K562 (cell line): ENCODE measurements at regions not wholly inside any gene's neighbourhood (a gene's known extent, or its start where the extent isn't known, plus 50 kb on each side); places are given as distances from the start of the nearest gene placed in this dataset.

Experiments used
- ATAC-seq: fragments of 200-7000 bp; cut with Tn5 transposase; 3 replicates; pipeline ENCODE4 v1.9.1; 2020; ENCODE audit warnings: moderate library complexity
- BruUV-seq: library from RNA; stranded (reverse); fragments of 400-500 nt; replicated peaks from 2 replicates; lab custom pipeline; 2021; lab: Mats Ljungman, UMichigan
- CTCF ChIA-PET: fragments of 300-600 bp; formaldehyde crosslinking; extraction: SDS; loops from one replicate; lab custom pipeline; 2021; ENCODE audit warnings: low intra/inter-chr PET ratio; lab: Yijun Ruan, JAX
- POLR2A ChIA-PET: fragments of 300-600, 350-650 bp; sonication (Branson Sonifier 250); formaldehyde crosslinking; extraction: SDS; loops from one replicate; lab custom pipeline; 2021; ENCODE audit warnings: antibody characterized with exemption, inconsistent platforms; lab: Yijun Ruan, JAX
- DNase-seq, 4 experiments: peaks; one replicate each; pipeline versions ENCODE4 v3.0.0 to v3.0.0-alpha.2; 2011 to 2018; ENCODE audit warnings: low spot score in 3 of 4, mixed read lengths in 3 of 4; ENCODE audit errors: extremely low read depth in 1 of 4
- FAIRE-seq: peaks from 2 replicates; lab custom pipeline; 2011; peaks lifted over from hg19 to GRCh38; lab: Jason Lieb, UNC
- H2AFZ ChIP-seq: 2 replicates; pipeline ENCODE4 v1.6.0; 2011; ENCODE audit warnings: low read depth, low read length, control low read depth, inconsistent platforms
- H3K27ac ChIP-seq: fragments of 200-600 bp; 3 replicates; pipeline ENCODE4 v1.8.0; 2011; ENCODE audit warnings: low read depth, mild to moderate bottlenecking, control low read depth, inconsistent platforms, low read length, moderate library complexity, mixed read lengths; ENCODE audit errors: extremely low read depth
- H3K27me3 ChIP-seq, 2 experiments: fragments of 300-600 bp in 1 of 2; 2 replicates in 1 of 2; 3 replicates in 1 of 2; pipeline versions ENCODE4 v1.6.0 to v1.8.0; 2011; ENCODE audit warnings: inconsistent platforms in 2 of 2, low read length in 2 of 2, mild to moderate bottlenecking in 1 of 2, mixed read lengths in 1 of 2, moderate library complexity in 1 of 2; ENCODE audit not compliant: control insufficient read depth in 2 of 2, insufficient read depth in 2 of 2
- H3K36me3 ChIP-seq: fragments of 300-600 bp; 3 replicates; pipeline ENCODE4 v1.8.0; 2011; ENCODE audit warnings: mild to moderate bottlenecking, low read length, inconsistent platforms; ENCODE audit not compliant: control insufficient read depth, insufficient read depth
- H3K4me1 ChIP-seq, 2 experiments: fragments of 200-600 bp in 1 of 2; replicated peaks in 1 of 2; 2 replicates in 1 of 2; 3 replicates in 1 of 2; pipeline versions ENCODE4 v1.5.1 to v1.8.0; 2011; ENCODE audit warnings: inconsistent platforms in 2 of 2, low read length in 2 of 2, mild to moderate bottlenecking in 1 of 2, mixed read lengths in 1 of 2, moderate library complexity in 1 of 2; ENCODE audit not compliant: control insufficient read depth in 2 of 2, insufficient read depth in 2 of 2
- H3K4me2 ChIP-seq: 2 replicates; pipeline ENCODE4 v1.6.1; 2011; ENCODE audit warnings: low read length, control low read depth, inconsistent platforms, mixed read lengths; ENCODE audit not compliant: insufficient read depth
- H3K4me3 ChIP-seq: fragments of 200-600 bp; sonication (generic), shearing (Covaris generic); 2 replicates; pipeline ENCODE4 v1.5.1; 2016; ENCODE audit warnings: control low read depth, inconsistent platforms
- H3K79me2 ChIP-seq: fragments of 200-600 bp; 3 replicates; pipeline ENCODE4 v1.8.0; 2011; ENCODE audit warnings: low read length, inconsistent platforms; ENCODE audit not compliant: control insufficient read depth, insufficient read depth
- H3K9ac ChIP-seq, 2 experiments: 2 replicates each; pipeline versions ENCODE4 v1.6.0 to v1.6.1; 2011; ENCODE audit warnings: low read depth in 2 of 2, low read length in 2 of 2, control low read depth in 1 of 2, inconsistent platforms in 1 of 2, mild to moderate bottlenecking in 1 of 2, mixed read lengths in 1 of 2; ENCODE audit not compliant: insufficient read depth in 1 of 2
- H3K9me1 ChIP-seq: one replicate; pipeline ENCODE4 v1.6.0; 2011; ENCODE audit warnings: inconsistent platforms, mild to moderate bottlenecking, low read length, moderate library complexity; ENCODE audit not compliant: control insufficient read depth, insufficient read depth
- H3K9me3 ChIP-seq: replicated peaks from 2 replicates; pipeline ENCODE4 v1.5.1; 2011; ENCODE audit warnings: low read depth, low read length, inconsistent platforms; ENCODE audit not compliant: control insufficient read depth, insufficient read depth
- H4K20me1 ChIP-seq: replicated peaks from 2 replicates; pipeline ENCODE4 v1.6.1; 2011; ENCODE audit warnings: low read length, inconsistent platforms, mixed read lengths; ENCODE audit not compliant: control insufficient read depth, insufficient read depth
- BCL6 ChIP-seq: fragments of 250-450 bp; sonication (Bioruptor Pico); IDR thresholded peaks from 2 replicates; pipeline ENCODE4 v1.4.0; 2020
- BRF2 ChIP-seq: IDR thresholded peaks from 3 replicates; pipeline ENCODE4 v1.6.1; 2011; ENCODE audit warnings: borderline replicate concordance, mild to moderate bottlenecking; ENCODE audit not compliant: insufficient read length, insufficient read depth
- CCAR2 ChIP-seq: fragments of 200-400 bp; formaldehyde crosslinking; IDR thresholded peaks from 2 replicates; pipeline ENCODE4 v1.6.1; 2017; ENCODE audit warnings: mild to moderate bottlenecking, low read depth, low read length
- NBN ChIP-seq: fragments of 450-650 bp; IDR thresholded peaks from 2 replicates; pipeline ENCODE4 v1.6.1; 2016; ENCODE audit warnings: low read depth, mild to moderate bottlenecking
- NFIC ChIP-seq: fragments of 450-650 bp; IDR thresholded peaks from 2 replicates; pipeline ENCODE4 v1.6.1; 2017; ENCODE audit warnings: mild to moderate bottlenecking, inconsistent platforms
- ZNF384 ChIP-seq: IDR thresholded peaks from 2 replicates; pipeline ENCODE4 v1.6.1; 2012; ENCODE audit warnings: low read depth, low read length, improper control_type of control experiment
- WGBS: fragments of 100-300 bp; shearing (Covaris generic); methylation state at CpG from one replicate; pipeline ENCODE4 v1.1.6; 2016; ENCODE audit warnings: low coverage, mixed read lengths; ENCODE audit not compliant: insufficient coverage; ENCODE audit errors: missing lambda C conversion rate; 5-methylcytosine and 5-hydroxymethylcytosine counted together
- in situ Hi-C: fragments of 300-500 bp; cut with MboI; formaldehyde crosslinking; loops from 4 replicates; pipeline ENCODE4 v1.15.0; 2018; ENCODE audit warnings: inconsistent platforms, mixed read lengths
- intact Hi-C: fragments of 100-400 bp; cut with micrococcal nuclease; formaldehyde crosslinking; loops from 2 replicates; pipeline ENCODE4 v1.14.2; 2022
- TF ChIP-seq, protein P1 (sequence below): sonication (generic); formaldehyde crosslinking; IDR thresholded peaks from 2 replicates; pipeline ENCODE4 v1.8.0; 2022; ENCODE audit warnings: mild to moderate bottlenecking, missing genetic modification reagents

DNA sequence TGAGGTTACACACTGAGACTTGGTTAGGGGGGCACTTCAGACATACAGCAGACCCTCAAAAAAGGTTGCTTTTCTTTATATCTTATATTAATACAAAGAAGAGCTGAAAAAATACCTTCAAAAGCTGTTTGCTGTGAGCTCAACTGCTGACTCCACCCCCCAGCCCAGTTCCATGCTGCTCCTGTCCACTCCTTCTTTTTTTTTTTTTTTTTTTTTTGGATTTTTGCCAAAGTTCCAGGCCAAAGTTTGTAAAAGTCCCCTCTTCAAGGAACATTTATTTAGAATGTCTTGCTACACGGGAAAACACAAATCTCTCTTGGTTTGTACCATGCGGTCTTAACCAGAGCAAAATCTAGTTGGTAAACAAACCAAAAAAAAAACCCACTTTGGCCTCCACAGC is 85.3 kb upstream of the AKAP12 start:
- POLR2A ChIA-PET, result interaction anchor here (1.4 to 1.8 kb wide), 2 partner anchors 12 to 20 kb away, joined by 3 read pairs; no protein-coding TSS in a partner anchor

More for the DNA sequence above, 85.3 kb upstream of the AKAP12 start:
- no peak overlapping the region for H3K4me2 ChIP-seq
- CTCF ChIA-PET, result no interaction called here
- no peaks in the 10 kb centered on the region for H3K36me3 ChIP-seq
- no TSS peak for BruUV-seq
- H3K9me3 ChIP-seq, result no peaks in the 10 kb centered on the region
- FAIRE-seq, result no peak
- H4K20me1 ChIP-seq, result no peaks in the 10 kb centered on the region; the same call in 1 of the 2 replicates
- H3K4me1 ChIP-seq, result no peaks in the 10 kb centered on the region
- H3K4me3 ChIP-seq, result no peak overlapping the region
- intact Hi-C loops (no loop called here), in situ Hi-C loops (no loop called here)
- no peaks in the 10 kb centered on the region for H3K9me1 ChIP-seq
- H3K79me2 ChIP-seq, result no peaks in the 10 kb centered on the region
- no peak overlapping the region for H3K9ac ChIP-seq
- ATAC-seq, result peak; percentile 68
- no peak overlapping the region for H3K27ac ChIP-seq
- no peak overlapping the region for H2AFZ ChIP-seq
- TF ChIP-seq ZNF384, result peak; percentile 76
- TF ChIP-seq BRF2, result no peak
- TF ChIP-seq NFIC, result peak; percentile 75
- TF ChIP-seq BCL6 (CRISPR knock-in tag), result no peak
- TF ChIP-seq, protein P1, sequence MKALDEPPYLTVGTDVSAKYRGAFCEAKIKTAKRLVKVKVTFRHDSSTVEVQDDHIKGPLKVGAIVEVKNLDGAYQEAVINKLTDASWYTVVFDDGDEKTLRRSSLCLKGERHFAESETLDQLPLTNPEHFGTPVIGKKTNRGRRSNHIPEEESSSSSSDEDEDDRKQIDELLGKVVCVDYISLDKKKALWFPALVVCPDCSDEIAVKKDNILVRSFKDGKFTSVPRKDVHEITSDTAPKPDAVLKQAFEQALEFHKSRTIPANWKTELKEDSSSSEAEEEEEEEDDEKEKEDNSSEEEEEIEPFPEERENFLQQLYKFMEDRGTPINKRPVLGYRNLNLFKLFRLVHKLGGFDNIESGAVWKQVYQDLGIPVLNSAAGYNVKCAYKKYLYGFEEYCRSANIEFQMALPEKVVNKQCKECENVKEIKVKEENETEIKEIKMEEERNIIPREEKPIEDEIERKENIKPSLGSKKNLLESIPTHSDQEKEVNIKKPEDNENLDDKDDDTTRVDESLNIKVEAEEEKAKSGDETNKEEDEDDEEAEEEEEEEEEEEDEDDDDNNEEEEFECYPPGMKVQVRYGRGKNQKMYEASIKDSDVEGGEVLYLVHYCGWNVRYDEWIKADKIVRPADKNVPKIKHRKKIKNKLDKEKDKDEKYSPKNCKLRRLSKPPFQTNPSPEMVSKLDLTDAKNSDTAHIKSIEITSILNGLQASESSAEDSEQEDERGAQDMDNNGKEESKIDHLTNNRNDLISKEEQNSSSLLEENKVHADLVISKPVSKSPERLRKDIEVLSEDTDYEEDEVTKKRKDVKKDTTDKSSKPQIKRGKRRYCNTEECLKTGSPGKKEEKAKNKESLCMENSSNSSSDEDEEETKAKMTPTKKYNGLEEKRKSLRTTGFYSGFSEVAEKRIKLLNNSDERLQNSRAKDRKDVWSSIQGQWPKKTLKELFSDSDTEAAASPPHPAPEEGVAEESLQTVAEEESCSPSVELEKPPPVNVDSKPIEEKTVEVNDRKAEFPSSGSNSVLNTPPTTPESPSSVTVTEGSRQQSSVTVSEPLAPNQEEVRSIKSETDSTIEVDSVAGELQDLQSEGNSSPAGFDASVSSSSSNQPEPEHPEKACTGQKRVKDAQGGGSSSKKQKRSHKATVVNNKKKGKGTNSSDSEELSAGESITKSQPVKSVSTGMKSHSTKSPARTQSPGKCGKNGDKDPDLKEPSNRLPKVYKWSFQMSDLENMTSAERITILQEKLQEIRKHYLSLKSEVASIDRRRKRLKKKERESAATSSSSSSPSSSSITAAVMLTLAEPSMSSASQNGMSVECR, result no peak
- TF ChIP-seq NBN, result no peak
- no peak for TF ChIP-seq CCAR2
- WGBS, result 32% methylated on average over 2 of the region's 2 CpGs
- DNase-seq, result peak in 2 of 4 experiments; percentile 25 to 52
- peaks cover 22 to 27% of the 10 kb centered on the region in 2 experiments for H3K27me3 ChIP-seq
